Upper lobe of left lung (tissue), 6 donors: ENCODE measurements at regions not wholly inside any gene's neighbourhood (a gene's known extent, or its start where the extent isn't known, plus 50 kb on each side); places are given as distances from the start of the nearest gene placed in this dataset.

Source experiments
- ATAC-seq, 2 donors: fragments of 200-7000 bp; cut with Tn5 transposase; one replicate each; pipeline ENCODE4 v1.9.1; 2022; ENCODE audit warnings: mild to moderate bottlenecking in 2 of 2, moderate library complexity in 2 of 2; ENCODE audit not compliant: low FRiP score in 2 of 2
- DNase-seq, 2 donors: peaks; one replicate each; pipeline ENCODE4 v3.0.0-alpha.2; 2019 to 2020
- H3K27ac ChIP-seq, 4 donors: fragments of 200-600 bp; sonication (generic); one replicate each; pipeline ENCODE4 v1.5.1; 2016 to 2019
- H3K27me3 ChIP-seq, 4 donors: fragments of 200-600 bp; sonication (generic); one replicate each; pipeline ENCODE4 v1.5.1; 2017 to 2019
- H3K36me3 ChIP-seq, 4 donors: fragments of 200-600 bp; sonication (generic); one replicate each; pipeline ENCODE4 v1.5.1; 2016 to 2019
- H3K4me1 ChIP-seq, 4 donors: fragments of 200-600 bp; sonication (generic); one replicate each; pipeline ENCODE4 v1.5.1; 2018 to 2019
- H3K4me3 ChIP-seq, 4 donors: fragments of 200-600 bp; sonication (generic); one replicate each; pipeline ENCODE4 v1.5.1; 2017 to 2019; ENCODE audit warnings: mild to moderate bottlenecking in 2 of 4, moderate library complexity in 1 of 4
- H3K9me3 ChIP-seq, 4 donors: fragments of 200-600 bp; sonication (generic); one replicate each; pipeline ENCODE4 v1.5.1; 2018 to 2019
- CTCF ChIP-seq, 6 experiments: fragments of 450-650 bp in 4 of 6; fragments of 200-600 bp in 2 of 6; sonication (generic) in 2 of 6; IDR thresholded peaks; one replicate each; pipeline ENCODE4 v1.5.1; 2016 to 2019; ENCODE audit warnings: antibody characterized with exemption in 6 of 6
- EP300 ChIP-seq, 4 donors: sonication (generic); formaldehyde crosslinking; IDR thresholded peaks; one replicate each; pipeline ENCODE4 v1.5.1; 2017; ENCODE audit warnings: antibody characterized with exemption in 4 of 4, control low read depth in 2 of 4
- POLR2A ChIP-seq, 4 donors: fragments of 450-650 bp; IDR thresholded peaks; one replicate each; pipeline ENCODE4 v1.5.1; 2016 to 2017; ENCODE audit warnings: antibody characterized with exemption in 4 of 4, mild to moderate bottlenecking in 2 of 4
- POLR2AphosphoS5 ChIP-seq, 2 donors: sonication (generic); formaldehyde crosslinking; IDR thresholded peaks; one replicate each; pipeline ENCODE4 v1.5.1; 2017; ENCODE audit warnings: antibody characterized with exemption in 2 of 2
- WGBS, 2 donors: methylation state at CpG; one replicate each; pipeline ENCODE4 v1.1.5; 2017 to 2018; 5-methylcytosine and 5-hydroxymethylcytosine counted together
- donor health status: DM: no; HTN: no; CAD: no; lungs with moderate emphysema.
- donor health status: DM: no; HTN: yes; CAD: no; lungs with severe emphysema.

- H3K4me1 ChIP-seq: no peaks in the 10 kb centered on the region
- 74 to 75% methylated on average over 4 of the region's 4 CpGs for WGBS, 2 donors
- no peak overlapping the region for H3K27ac ChIP-seq
- H3K9me3 ChIP-seq: no peaks in the 10 kb centered on the region
- H3K27me3 ChIP-seq: no peaks in the 10 kb centered on the region
- TF ChIP-seq POLR2AphosphoS5 (IDR thresholded peaks at IDR 0.05) (no peak), EP300 (IDR thresholded peaks at IDR 0.05) (no peak), POLR2A (IDR thresholded peaks at IDR 0.05) (no peak), CTCF (IDR thresholded peaks at IDR 0.05) (no peak)
- H3K36me3 ChIP-seq: no peaks in the 10 kb centered on the region
- H3K4me3 ChIP-seq: no peak overlapping the region
- ATAC-seq: no peak
- DNase-seq: no peak
These were observed 901.9 kb downstream of the GATA3 start for GRCh38 chr10:8956400-8956799.

- Histone ChIP-seq H3K36me3 (no peaks in the 10 kb centered on the region), H3K4me1 (no peaks in the 10 kb centered on the region), H3K27ac (no peak overlapping the region), H3K9me3 (no peaks in the 10 kb centered on the region), H3K27me3 (no peaks in the 10 kb centered on the region), H3K4me3 (no peak overlapping the region)
- no peak for TF ChIP-seq POLR2AphosphoS5 (IDR thresholded peaks at IDR 0.05)
- no peak for TF ChIP-seq POLR2A (IDR thresholded peaks at IDR 0.05)
- TF ChIP-seq CTCF (IDR thresholded peaks at IDR 0.05): no peak
- no peak for TF ChIP-seq EP300 (IDR thresholded peaks at IDR 0.05)
- DNase-seq (no peak), ATAC-seq (no peak)
These were observed 907.8 kb downstream of the GATA3 start for GRCh38 chr10:8962249-8962648.

GRCh38 chr10:8967061-8967460 lies 912.6 kb downstream of the GATA3 start:
- Histone ChIP-seq H3K4me3 (no peak overlapping the region), H3K27ac (no peak overlapping the region), H3K36me3 (no peaks in the 10 kb centered on the region), H3K27me3 (no peaks in the 10 kb centered on the region), H3K4me1 (no peaks in the 10 kb centered on the region), H3K9me3 (no peaks in the 10 kb centered on the region)
- WGBS, 2 donors: 78 to 85% methylated on average over 2 of the region's 2 CpGs
- DNase-seq: no peak
- no peak for ATAC-seq
- TF ChIP-seq EP300 (IDR thresholded peaks at IDR 0.05) (no peak), POLR2A (IDR thresholded peaks at IDR 0.05) (no peak), POLR2AphosphoS5 (IDR thresholded peaks at IDR 0.05) (no peak), CTCF (IDR thresholded peaks at IDR 0.05) (no peak)

- no peak overlapping the region for H3K27ac ChIP-seq
- no peaks in the 10 kb centered on the region for H3K4me1 ChIP-seq
- TF ChIP-seq EP300 (IDR thresholded peaks at IDR 0.05): no peak
- TF ChIP-seq POLR2A (IDR thresholded peaks at IDR 0.05): no peak
- no peak for TF ChIP-seq POLR2AphosphoS5 (IDR thresholded peaks at IDR 0.05)
- ATAC-seq (no peak), DNase-seq (no peak)
- no peaks in the 10 kb centered on the region for H3K27me3 ChIP-seq
- WGBS, 2 donors: 81 to 86% methylated on average over 1 of the region's 1 CpG
- no peak overlapping the region for H3K4me3 ChIP-seq
- H3K9me3 ChIP-seq: no peaks in the 10 kb centered on the region
- H3K36me3 ChIP-seq: no peaks in the 10 kb centered on the region
These were observed 915.4 kb downstream of the GATA3 start for GRCh38 chr10:8969853-8970252.

- Histone ChIP-seq H3K9me3 (no peaks in the 10 kb centered on the region), H3K4me1 (no peaks in the 10 kb centered on the region), H3K36me3 (no peaks in the 10 kb centered on the region), H3K27ac (no peak overlapping the region), H3K4me3 (no peak overlapping the region), H3K27me3 (no peaks in the 10 kb centered on the region)
- no peak for TF ChIP-seq CTCF (IDR thresholded peaks at IDR 0.05)
- no peak for TF ChIP-seq POLR2AphosphoS5 (IDR thresholded peaks at IDR 0.05)
- TF ChIP-seq POLR2A (IDR thresholded peaks at IDR 0.05): no peak
- TF ChIP-seq EP300 (IDR thresholded peaks at IDR 0.05): no peak
- WGBS, 2 donors: 69 to 74% methylated on average over 4 of the region's 4 CpGs
- ATAC-seq (no peak), DNase-seq (no peak)
These were observed 921.0 kb downstream of the GATA3 start for GRCh38 chr10:8975535-8975934.
